ENCODE measurements at regions not wholly inside any gene's neighbourhood (a gene's known extent, or its start where the extent isn't known, plus 50 kb on each side); places are given as distances from the start of the nearest gene placed in this dataset.

- H3K9me2 ChIP-seq (replicated peaks; ENCODE audit: control insufficient read depth, low read length): no peaks in the 10 kb centered on the region
- TF ChIP-seq EZH2phosphoT487 (IDR thresholded peaks at IDR 0.05; ENCODE audit: borderline replicate concordance, low read length): no peak
- no peak for TF ChIP-seq CTCF (IDR thresholded peaks at IDR 0.05; ENCODE audit: low read depth, low read length, poor library complexity, severe bottlenecking)
- H3K27me3 ChIP-seq (ENCODE audit: control insufficient read depth, low read length): no peaks in the 10 kb centered on the region
Observed at GRCh38 chr11:119889111-119889510, 160.1 kb upstream of the NECTIN1 start.

GRCh38 chr11:119888119-119888518 lies 159.1 kb upstream of the NECTIN1 start:
- no peak overlapping the region for H3K4me3 ChIP-seq (ENCODE audit: low read length)
- H3K27ac ChIP-seq (ENCODE audit: low read depth, low read length): no peak overlapping the region
- H3K4me1 ChIP-seq (ENCODE audit: control insufficient read depth, low read length): no peaks in the 10 kb centered on the region
- H3K27me3 ChIP-seq (ENCODE audit: control insufficient read depth, low read length): no peaks in the 10 kb centered on the region
- no peaks in the 10 kb centered on the region for H3K9me3 ChIP-seq (ENCODE audit: control insufficient read depth, insufficient read depth, low read length)
- no peaks in the 10 kb centered on the region for H3F3A ChIP-seq (ENCODE audit: control insufficient read depth, insufficient read depth)
- TF ChIP-seq EZH2phosphoT487 (IDR thresholded peaks at IDR 0.05; ENCODE audit: borderline replicate concordance, low read length) (no peak), CTCF (IDR thresholded peaks at IDR 0.05; ENCODE audit: low read depth, low read length, poor library complexity, severe bottlenecking) (no peak)
- no peaks in the 10 kb centered on the region for H3K36me3 ChIP-seq (ENCODE audit: control insufficient read depth, low read length)
- H4K20me1 ChIP-seq (ENCODE audit: control insufficient read depth, insufficient read depth, low read depth, low read length): no peaks in the 10 kb centered on the region
- H3K4me2 ChIP-seq (ENCODE audit: low read length): no peak overlapping the region
- H3K9me2 ChIP-seq (replicated peaks; ENCODE audit: control insufficient read depth, low read length): no peaks in the 10 kb centered on the region
- H3K79me2 ChIP-seq (ENCODE audit: control insufficient read depth, low read length): no peaks in the 10 kb centered on the region

More at GRCh38 chr11:119889111-119889510, 160.1 kb upstream of the NECTIN1 start:
- Histone ChIP-seq H3F3A (ENCODE audit: control insufficient read depth, insufficient read depth) (no peaks in the 10 kb centered on the region), H3K36me3 (ENCODE audit: control insufficient read depth, low read length) (no peaks in the 10 kb centered on the region), H3K4me1 (ENCODE audit: control insufficient read depth, low read length) (no peaks in the 10 kb centered on the region), H3K9me3 (ENCODE audit: control insufficient read depth, insufficient read depth, low read length) (no peaks in the 10 kb centered on the region), H3K4me2 (ENCODE audit: low read length) (no peak overlapping the region), H3K27ac (ENCODE audit: low read depth, low read length) (no peak overlapping the region), H3K4me3 (ENCODE audit: low read length) (no peak overlapping the region), H4K20me1 (ENCODE audit: control insufficient read depth, insufficient read depth, low read depth, low read length) (no peaks in the 10 kb centered on the region), H3K79me2 (ENCODE audit: control insufficient read depth, low read length) (no peaks in the 10 kb centered on the region)

GRCh38 chr11:119886667-119887230 lies 157.7 kb upstream of the NECTIN1 start:
- no peaks in the 10 kb centered on the region for H3K9me3 ChIP-seq (ENCODE audit: control insufficient read depth, insufficient read depth, low read length)
- H3K4me2 ChIP-seq (ENCODE audit: low read length): no peak overlapping the region
- H3K4me1 ChIP-seq (ENCODE audit: control insufficient read depth, low read length): no peaks in the 10 kb centered on the region
- no peaks in the 10 kb centered on the region for H4K20me1 ChIP-seq (ENCODE audit: control insufficient read depth, insufficient read depth, low read depth, low read length)
- no peak for TF ChIP-seq EZH2phosphoT487 (IDR thresholded peaks at IDR 0.05; ENCODE audit: borderline replicate concordance, low read length)
- TF ChIP-seq CTCF (IDR thresholded peaks at IDR 0.05; ENCODE audit: low read depth, low read length, poor library complexity, severe bottlenecking): no peak
- no peaks in the 10 kb centered on the region for H3K9me2 ChIP-seq (replicated peaks; ENCODE audit: control insufficient read depth, low read length)
- no peaks in the 10 kb centered on the region for H3K36me3 ChIP-seq (ENCODE audit: control insufficient read depth, low read length)
- H3K27me3 ChIP-seq (ENCODE audit: control insufficient read depth, low read length): peaks cover 5% of the 10 kb centered on the region
- H3K79me2 ChIP-seq (ENCODE audit: control insufficient read depth, low read length): no peaks in the 10 kb centered on the region
- H3K27ac ChIP-seq (ENCODE audit: low read depth, low read length): no peak overlapping the region
- H3K4me3 ChIP-seq (ENCODE audit: low read length): no peak overlapping the region
- H3F3A ChIP-seq (ENCODE audit: control insufficient read depth, insufficient read depth): no peaks in the 10 kb centered on the region
